UCSD-AML1 (cell line): ENCODE measurements at regions not wholly inside any gene's neighbourhood (a gene's known extent, or its start where the extent isn't known, plus 50 kb on each side); places are given as distances from the start of the nearest gene placed in this dataset.

Experiments used
- DNase-seq: peaks from one replicate; lab custom pipeline; 2025; ENCODE audit not compliant: unreplicated experiment; lab: John Stamatoyannopoulos, UW

DNA sequence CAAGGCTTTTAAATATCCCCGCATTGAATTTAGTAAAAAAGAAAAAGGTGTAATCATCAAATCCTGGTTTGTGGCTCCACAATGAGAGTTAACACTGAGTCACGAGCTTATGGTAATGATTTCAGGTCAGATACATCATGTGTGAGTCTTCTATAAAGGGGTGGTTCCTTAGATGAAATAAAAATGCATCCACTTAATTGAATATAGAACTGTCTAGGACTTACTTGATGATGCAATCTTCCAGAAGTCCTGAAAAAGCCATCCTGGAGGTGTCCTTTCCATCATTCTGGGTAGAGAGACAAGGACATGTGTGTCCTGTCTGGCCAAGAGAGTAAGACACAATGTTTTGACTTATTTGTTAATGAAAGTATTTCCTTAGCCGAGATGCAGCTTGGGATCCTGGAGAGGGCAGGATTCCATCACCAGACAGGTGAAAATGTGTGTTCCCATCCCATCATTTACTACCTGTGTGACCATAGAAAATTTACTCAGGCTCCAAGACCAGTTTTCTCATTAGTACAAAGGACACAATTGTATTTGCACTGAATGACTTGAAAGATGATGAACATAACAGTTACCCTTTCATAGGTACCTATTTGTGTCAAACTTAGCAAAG, 1539.8 kb upstream of the PIK3C3 start:
- DNase-seq, result no peak

DNA sequence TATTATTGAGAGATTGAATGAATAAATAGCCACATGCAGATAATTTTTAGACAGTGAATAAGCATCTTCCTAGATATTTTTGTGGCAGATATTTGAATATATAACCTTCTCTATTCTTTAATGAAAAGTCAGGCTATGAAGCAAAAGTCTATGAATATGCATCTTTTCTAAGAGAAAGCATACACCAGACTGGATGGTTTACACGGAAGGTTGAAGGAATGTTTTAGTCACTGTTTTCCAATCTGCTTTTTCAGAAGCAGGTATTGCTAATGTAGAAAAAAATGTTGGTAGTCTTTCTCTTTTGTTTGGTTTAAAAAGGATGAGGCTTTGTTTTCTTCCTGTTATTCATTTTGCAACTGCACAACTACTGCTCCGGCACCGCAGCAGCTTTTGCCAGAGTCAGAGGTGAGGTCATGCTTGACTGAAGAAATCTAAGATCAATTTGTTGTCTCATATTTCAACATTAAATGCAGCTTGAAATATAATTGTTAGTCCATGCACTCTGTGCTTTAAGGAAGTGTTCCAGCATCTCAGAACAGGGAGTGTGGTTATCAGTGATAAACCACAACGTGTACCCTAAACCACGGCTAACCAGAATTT, 1540.8 kb upstream of the PIK3C3 start:
- DNase-seq, result no peak

DNA sequence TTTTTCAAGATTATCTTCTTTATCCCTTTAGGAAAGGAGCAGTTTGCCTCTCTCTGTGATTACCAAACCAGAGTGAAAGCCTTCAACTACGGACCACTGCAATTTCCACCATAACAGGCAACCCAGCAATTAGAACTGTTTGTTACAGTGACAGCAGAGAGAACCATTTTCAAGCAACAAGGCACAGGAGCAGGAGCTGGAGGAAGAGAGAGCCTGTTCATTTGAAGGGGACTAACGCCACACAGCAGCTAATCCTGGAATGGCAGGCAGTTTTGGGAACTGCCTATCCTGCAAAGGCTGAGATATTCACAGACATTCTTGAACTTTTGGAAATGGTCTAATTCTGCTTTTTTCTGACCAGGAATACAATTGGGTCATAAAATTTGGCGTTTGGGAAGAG, 1541.9 kb upstream of the PIK3C3 start:
- peak; percentile 4 for DNase-seq

DNA sequence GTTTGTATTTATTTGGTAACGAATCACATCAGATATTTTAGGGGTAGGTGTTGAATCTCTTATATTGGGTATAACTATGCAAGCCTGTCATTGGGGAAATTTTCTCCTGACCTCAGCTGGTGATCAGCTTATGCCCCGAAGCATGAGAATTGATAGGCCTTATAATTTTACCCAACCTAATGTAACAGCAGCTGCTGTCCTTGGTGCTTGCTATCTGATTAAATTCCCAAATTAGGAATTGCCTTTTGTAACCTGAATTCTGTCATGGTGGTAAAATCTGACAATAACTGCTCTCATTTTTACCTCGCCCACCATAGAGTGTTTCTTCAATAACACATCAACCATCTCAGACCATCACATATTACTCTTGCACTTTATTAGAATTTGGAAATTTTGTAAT, 1542.6 kb upstream of the PIK3C3 start:
- DNase-seq, result no peak

DNA sequence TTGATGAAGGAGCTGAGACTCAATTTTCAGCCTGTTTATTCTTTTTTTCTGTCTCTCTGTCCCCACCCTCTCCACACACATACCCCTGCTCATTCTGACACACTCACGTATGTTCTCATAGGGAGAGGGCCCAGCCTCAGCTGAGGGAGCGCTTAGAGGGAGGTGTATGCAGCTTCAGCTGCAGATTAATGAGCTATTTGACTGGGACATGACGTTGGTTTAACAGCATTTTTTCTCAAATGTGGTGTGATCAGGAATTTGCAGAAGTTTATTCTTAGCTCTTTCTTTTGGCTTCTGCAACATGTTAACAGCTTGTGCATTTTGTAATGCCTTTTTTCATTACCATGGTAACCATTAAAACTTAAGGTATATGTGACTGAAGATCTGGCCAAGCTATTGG, 1547.1 kb upstream of the PIK3C3 start:
- DNase-seq, result no peak

DNA sequence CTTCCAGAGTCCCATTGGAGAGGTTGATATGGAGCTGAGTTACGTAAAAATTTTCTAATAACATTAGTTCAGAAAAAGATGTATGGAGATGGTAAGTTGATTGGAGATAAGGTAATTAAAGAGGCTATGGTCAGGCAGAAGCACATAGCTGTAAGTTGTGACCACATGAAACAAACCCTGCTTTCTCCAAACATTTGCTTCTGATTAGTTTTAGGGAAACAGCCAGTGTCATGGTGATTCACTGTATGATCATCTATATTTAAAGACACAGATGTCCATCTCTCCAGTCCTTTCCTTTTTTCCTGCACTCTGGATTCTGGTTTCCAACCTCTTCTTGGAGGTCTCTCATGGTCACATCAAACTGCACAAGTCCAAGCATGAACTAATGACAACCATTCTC, 1550.8 kb upstream of the PIK3C3 start:
- no peak for DNase-seq

DNA sequence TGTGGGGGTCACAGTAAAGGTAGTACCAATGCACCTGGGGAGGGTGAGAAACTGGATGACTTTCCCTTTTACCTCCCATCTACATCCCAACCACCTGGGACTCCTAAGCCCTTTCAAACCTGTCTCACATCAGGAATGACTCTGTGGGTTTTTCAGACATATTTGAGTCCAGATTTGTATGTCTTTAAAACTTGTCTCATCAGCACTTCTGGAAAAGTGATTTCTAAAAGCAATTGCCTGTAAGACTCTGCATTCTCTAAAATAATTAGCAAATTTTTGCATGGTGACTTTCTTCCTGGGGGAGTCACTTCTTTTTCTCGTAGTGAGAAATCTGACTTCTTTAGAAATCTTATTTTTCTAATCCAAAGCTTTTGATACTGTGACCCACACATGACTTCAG, 1553.0 kb upstream of the PIK3C3 start:
- DNase-seq, result no peak

DNA sequence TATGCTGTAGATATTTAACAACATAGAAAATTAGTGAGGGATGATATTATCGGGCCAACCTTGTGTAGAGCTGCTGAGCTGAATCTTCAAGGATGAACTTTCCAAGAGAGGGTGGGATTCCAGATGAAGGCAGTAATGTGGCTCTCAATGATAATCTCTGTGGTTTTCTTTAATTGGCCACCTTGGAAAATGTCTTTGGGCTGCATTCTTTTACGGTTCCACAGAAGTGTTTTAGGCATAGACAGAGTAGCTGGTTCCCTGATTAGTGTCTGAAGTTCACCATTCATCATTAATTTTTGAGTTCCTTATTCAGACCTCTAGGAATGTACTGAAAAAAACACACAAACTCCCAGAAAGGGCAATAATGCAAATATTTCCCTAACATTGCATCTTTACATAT, 1566.9 kb upstream of the PIK3C3 start:
- no peak for DNase-seq

DNA sequence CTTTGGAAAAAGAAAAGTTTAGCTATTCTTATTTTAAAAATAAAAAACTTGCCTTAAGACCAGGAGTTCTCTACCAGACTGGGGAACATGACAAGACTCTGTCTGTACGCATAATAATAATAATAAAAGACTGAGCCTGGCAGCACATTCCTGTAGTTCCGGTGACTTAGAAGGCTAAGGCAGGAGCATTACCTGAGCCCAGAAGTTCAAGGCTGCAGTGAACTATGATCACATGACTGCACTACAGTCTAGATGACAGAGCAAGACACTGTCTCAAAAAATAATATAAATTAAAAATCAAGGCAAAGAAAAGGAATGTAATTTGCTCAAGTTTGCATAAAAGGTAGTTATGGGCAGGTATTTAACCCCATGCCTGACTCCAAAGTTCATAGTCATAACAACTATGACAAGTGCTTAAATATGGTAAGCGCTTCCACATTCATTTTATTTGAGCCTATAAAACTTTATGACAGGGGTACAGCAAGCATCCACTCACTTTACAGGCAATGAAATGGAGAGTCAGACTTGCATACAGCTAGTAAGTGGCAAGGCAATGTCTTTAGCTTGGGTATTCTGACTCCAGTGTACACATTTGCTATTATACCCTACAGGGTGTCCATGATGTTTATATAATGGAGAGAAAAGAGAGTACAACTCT, 1567.8 kb upstream of the PIK3C3 start:
- DNase-seq, result no peak

DNA sequence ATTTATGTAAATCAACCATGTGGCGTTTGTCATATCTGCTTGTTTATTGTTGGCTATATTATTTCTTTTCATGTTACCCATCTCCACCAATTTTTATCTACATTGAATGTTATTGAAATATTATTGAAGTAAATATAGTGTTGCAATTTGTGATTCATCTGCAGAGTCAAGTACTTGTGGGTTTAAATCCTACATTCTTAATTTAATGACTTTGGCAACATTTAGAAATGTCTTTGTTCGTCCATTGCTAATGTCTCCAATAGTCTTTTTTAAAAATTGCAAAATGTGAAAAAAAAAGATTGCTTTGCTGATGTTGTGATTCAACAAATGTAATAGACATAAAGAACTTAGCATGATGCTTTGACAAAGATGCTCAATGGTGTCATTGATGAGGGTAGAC, 1572.8 kb upstream of the PIK3C3 start:
- no peak for DNase-seq

DNA sequence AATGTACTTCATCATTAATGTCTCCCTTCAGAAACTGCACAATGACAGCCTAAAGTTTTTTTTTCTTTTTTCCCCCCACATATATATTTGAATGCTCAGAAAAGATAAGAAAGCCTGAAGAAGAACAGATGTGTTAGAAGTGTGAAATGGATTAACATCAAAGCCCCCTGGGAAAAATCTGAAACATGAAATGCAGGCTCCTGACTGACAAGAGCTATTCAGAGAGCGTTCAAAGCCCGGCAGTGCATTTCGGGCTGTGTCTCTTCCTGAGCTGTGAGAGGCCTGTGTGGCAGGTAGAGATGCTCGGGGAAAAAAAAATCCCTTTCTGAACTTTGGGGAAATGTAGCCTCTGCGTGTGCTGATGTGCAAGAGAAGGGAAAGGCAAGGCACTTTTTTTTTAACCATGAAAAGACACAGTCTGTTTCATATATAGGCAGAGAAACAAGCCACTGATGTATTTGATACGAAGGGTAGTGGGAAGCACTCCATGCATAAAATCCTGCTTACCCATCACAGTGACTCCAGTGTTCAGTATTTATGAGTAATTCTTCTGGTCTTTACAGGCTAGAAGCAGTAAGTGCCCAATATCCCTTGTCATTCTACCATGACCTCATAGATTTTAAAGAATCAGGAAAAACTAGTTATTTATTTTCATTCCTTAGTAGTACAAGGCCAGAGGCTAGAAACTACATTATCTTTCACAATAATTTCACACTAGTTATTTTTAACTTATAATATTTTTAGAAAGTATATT, 1574.2 kb upstream of the PIK3C3 start:
- DNase-seq, result no peak

DNA sequence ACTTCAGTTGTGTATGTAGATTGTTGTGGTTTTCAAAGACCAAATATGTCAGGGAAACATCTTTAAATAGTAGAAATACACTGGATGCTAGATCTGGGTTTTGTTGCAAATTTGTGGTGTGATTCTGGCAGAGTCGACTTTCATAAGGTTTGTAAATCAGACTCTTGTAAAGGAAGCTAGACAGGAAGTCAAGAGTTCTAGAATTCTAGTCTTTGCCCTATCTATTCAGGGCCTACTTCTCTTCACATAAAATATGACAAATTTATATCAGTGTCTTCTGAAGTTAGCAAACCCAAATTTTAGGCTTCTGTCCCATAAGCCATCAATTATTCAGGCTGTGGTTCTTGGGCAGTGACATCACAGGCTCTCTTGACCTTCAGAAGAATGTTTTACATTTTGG, 1579.2 kb upstream of the PIK3C3 start:
- no peak for DNase-seq

DNA sequence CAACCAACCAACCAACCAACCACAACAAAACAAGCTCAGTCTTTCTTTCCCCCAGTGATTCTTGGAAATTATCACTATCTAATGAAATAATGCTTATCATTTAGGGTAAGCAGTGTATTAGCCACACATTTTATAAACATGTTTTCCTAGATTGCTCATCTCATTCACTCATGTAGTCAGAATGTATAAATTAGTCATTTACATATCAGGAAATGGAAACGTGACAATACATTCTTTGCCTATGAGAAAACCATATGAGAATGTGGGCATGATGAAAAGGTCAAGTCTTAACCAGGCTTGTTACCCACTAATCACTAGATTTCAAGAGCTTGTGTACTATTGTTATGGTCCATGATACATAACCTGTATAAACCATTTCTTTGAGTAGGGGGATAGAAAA, 1583.4 kb upstream of the PIK3C3 start:
- DNase-seq, result no peak

DNA sequence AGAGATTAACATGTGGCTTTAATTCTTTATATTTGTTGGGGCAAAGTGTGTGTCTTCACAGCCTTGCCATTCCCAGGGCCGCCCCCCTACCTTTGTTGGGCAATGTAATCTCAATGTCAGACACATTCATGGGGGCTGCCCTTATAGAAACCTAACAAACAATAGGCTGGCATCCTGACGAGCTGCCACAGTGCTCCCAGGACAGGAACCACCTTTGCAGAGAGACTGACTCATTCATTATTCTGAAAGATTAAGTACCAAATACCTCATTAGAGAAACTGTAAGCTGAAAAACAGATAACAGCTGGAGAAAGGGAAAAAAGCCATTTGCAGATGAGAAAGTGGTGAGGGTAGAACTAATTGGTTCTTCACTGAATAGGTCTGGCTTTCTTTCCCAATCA, 1587.5 kb upstream of the PIK3C3 start:
- DNase-seq, result no peak

DNA sequence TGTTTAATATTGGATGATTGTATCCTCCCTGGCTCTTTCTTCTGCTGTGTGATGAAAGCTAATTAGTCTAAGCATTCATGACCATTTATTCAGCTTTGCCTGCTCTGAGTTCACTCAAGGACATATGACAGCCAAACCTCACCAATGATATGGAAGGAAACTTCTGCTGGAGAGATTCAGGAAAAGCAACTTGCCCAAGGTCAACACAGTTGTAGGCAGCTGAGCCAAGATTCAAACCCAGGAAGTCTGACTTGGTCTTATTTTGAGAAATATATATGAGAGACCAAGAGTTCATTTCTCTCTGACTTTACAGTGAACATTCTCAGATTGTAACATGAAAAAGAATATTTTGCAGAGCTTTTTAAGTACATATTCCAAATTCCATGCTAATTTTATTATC, 1588.5 kb upstream of the PIK3C3 start:
- DNase-seq, result no peak

DNA sequence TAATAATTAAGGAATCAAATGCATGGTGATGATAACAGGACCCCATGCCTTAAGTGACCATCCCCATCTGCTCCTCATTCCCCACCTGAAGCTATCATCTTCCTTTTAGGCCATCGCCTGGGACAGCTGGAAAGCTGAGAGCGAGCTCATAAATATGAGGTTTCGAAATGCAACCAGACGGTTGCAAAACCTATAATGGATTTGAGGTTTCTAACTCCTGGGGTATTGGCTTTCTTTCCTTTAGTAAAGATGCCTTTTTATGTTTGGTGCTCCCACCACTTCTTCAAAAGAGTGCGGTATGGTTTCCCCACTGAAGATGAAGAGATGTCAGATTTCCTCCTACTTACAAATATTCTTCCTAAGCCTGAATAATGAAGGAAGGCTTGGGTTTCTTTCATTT, 1589.5 kb upstream of the PIK3C3 start:
- no peak for DNase-seq

DNA sequence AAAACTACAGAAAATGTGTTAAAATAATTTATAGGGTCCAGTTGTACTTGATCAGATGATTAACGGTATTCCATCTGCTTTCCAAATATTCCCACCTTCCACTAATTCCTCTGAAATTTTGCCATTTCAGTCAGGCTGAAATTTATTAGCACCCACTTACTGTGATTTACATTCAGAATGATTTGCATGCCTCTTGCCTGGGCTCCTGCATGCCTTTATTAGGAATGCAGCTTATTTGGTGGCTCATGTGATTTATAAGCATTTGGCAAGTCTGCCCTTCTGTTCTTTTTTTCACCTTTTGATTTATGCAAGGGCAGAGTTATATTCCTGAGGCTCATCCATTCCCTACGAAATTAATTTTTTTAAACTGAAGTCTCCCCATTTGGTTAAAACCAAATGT, 1594.5 kb upstream of the PIK3C3 start:
- DNase-seq, result no peak

DNA sequence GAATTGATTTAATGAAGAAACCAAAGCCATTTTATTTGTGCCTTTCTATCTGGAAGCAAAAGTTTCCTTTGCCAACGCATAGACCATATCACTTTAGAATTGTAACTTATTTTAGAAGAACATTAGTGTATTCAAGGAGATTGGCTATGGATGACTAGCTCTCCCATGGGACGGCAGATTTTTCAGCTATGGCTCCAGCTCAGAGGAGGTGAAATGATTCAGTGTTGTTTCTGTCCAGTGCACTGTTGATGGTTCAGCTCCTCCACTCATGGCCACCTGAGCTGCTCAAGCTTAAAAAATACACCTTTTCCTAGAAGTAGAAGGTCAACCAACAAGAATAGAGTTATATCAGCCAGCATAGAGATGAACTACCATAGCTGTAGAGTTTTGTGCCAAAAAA, 1597.5 kb upstream of the PIK3C3 start:
- no peak for DNase-seq

DNA sequence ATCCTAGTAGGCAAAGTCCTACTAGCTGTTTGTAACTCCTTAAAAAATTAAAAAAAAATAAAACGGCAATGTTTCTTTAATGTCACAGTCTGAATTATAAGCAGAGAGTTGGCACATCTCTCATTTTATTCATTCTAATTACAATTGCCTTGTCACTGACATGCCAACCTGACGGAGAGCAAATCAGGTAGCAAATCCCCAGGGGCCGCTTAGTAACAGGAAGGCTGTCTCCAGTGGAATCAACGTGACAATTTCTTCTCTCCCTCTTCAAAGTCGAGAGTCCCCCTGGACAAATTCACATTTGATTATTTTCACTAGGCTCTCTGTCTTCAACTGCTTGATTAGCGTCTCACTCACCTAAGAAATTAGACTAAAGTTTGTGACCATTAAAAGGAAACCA, 1598.9 kb upstream of the PIK3C3 start:
- no peak for DNase-seq

DNA sequence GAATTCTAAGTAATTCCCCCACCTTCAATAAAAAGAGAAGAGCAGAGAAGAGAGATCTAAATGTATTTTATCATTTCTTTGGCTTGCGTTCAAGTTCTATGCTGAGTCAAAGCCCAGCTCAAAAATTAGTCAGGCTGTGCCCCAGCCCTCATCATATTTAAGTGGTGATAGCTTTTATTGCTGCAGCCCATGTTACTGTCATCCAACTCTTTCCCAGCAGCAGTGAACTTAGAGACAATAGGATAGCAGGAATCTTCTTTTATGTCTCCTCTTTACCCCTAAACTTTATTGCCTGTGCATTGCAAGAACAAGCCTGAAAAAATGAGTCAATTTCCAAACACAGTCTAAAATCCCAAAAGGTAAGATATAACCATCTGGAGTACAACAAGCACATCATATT, 1599.3 kb upstream of the PIK3C3 start:
- DNase-seq, result no peak

DNA sequence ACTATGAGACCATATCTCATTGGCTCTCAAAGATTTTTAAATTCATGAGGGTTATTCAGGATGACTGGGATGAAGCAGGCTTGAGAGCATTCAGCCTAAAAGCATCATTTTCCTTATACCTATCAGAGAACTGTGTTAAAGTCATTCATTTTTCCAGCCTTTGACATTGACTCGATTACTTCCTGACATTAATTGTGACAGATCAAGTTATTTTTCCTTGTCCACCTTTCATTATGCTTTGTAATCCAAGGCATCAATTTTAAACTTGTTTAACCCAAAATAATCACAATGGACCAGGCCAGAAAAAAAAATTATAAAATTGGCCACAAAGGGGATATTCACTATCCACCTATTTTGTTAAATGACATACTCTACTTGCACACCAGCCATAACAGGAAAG, 1606.8 kb upstream of the PIK3C3 start:
- no peak for DNase-seq

DNA sequence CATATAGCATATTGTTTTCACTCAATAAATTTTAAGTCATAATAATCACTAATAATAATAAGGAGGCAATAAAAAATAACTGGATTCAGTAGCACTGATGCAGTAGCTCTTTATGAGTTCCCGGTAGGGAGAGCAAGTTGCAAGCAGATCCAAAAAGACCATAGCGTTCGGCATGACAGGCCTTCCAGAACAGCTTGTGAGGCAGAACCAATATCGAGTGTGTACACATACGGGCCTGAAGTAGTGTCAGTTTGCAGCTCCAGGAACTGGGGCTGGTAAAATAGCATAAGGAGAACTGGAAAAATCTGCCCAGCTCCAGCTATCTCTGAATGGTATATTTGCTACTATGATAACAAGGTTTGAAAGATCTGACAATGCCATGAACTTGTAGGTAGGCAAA, 1607.8 kb upstream of the PIK3C3 start:
- no peak for DNase-seq
